Neuronal stem cell (in vitro differentiated cells): ENCODE measurements at regions not wholly inside any gene's neighbourhood (a gene's known extent, or its start where the extent isn't known, plus 50 kb on each side); places are given as distances from the start of the nearest gene placed in this dataset.

Experiments
- DNase-seq: peaks from one replicate; pipeline ENCODE4 v3.0.0-alpha.2; 2013; ENCODE audit warnings: low spot score
- H2AFZ ChIP-seq: one replicate; pipeline ENCODE4 v1.6.1; 2013; ENCODE audit warnings: mild to moderate bottlenecking, low read length, inconsistent platforms
- H2AK5ac ChIP-seq: 2 replicates; pipeline ENCODE4 v1.6.1; 2013; ENCODE audit warnings: low read depth, mild to moderate bottlenecking, inconsistent platforms, low read length, moderate library complexity, mixed read lengths
- H2BK120ac ChIP-seq: 2 replicates; pipeline ENCODE4 v1.6.1; 2013; ENCODE audit warnings: low read depth, mild to moderate bottlenecking, inconsistent platforms, low read length, moderate library complexity, mixed read lengths
- H2BK12ac ChIP-seq: one replicate; pipeline ENCODE4 v1.6.1; 2013; ENCODE audit warnings: low read length, inconsistent platforms
- H2BK15ac ChIP-seq: 2 replicates; pipeline ENCODE4 v1.6.1; 2013; ENCODE audit warnings: mild to moderate bottlenecking, low read length, inconsistent platforms, mixed read lengths
- H2BK5ac ChIP-seq: one replicate; pipeline ENCODE4 v1.6.1; 2013; ENCODE audit warnings: inconsistent platforms, mild to moderate bottlenecking, low read length, moderate library complexity
- H3K14ac ChIP-seq: one replicate; pipeline ENCODE4 v1.6.1; 2013; ENCODE audit warnings: low read length, inconsistent platforms
- H3K18ac ChIP-seq: 2 replicates; pipeline ENCODE4 v1.6.1; 2013; ENCODE audit warnings: low read length, inconsistent platforms
- H3K23ac ChIP-seq: 2 replicates; pipeline ENCODE4 v1.6.1; 2013; ENCODE audit warnings: low read depth, mild to moderate bottlenecking, mixed read lengths, low read length, inconsistent platforms; ENCODE audit not compliant: poor library complexity
- H3K27ac ChIP-seq: replicated peaks from 3 replicates; pipeline ENCODE4 v1.5.1; 2013; ENCODE audit warnings: low read length, inconsistent platforms
- H3K27me3 ChIP-seq, 3 experiments: 2 replicates each; pipeline ENCODE4 v1.6.1; 2013; ENCODE audit warnings: low read length in 3 of 3, mild to moderate bottlenecking in 2 of 3, inconsistent platforms in 1 of 3, low read depth in 1 of 3, mixed read lengths in 1 of 3, moderate library complexity in 1 of 3; ENCODE audit not compliant: control insufficient read depth in 3 of 3, insufficient read depth in 3 of 3
- H3K36me3 ChIP-seq, 2 donors: replicated peaks in 1 of 2; 2 replicates each; pipeline ENCODE4 v1.6.1; 2013; ENCODE audit warnings: low read length in 2 of 2; ENCODE audit not compliant: control insufficient read depth in 2 of 2, insufficient read depth in 2 of 2
- H3K4ac ChIP-seq: 2 replicates; pipeline ENCODE4 v1.6.1; 2013; ENCODE audit warnings: inconsistent platforms, mild to moderate bottlenecking, low read length, moderate library complexity
- H3K4me1 ChIP-seq, 2 donors: 1 replicate in 1 of 2; 2 replicates in 1 of 2; pipeline ENCODE4 v1.6.1; 2013; ENCODE audit warnings: low read length in 2 of 2, low read depth in 1 of 2; ENCODE audit not compliant: control insufficient read depth in 2 of 2, insufficient read depth in 1 of 2
- H3K4me2 ChIP-seq: one replicate; pipeline ENCODE4 v1.6.1; 2013; ENCODE audit warnings: mild to moderate bottlenecking, low read length, inconsistent platforms; ENCODE audit not compliant: insufficient read depth, poor library complexity, severe bottlenecking
- H3K4me3 ChIP-seq, 2 donors: 2 replicates each; pipeline ENCODE4 v1.5.1; 2013; ENCODE audit warnings: low read length in 2 of 2, mild to moderate bottlenecking in 2 of 2, inconsistent platforms in 1 of 2, moderate library complexity in 1 of 2
- H3K79me1 ChIP-seq: one replicate; pipeline ENCODE4 v1.6.1; 2013; ENCODE audit warnings: low read depth, mild to moderate bottlenecking, inconsistent platforms, low read length, moderate library complexity
- H3K9ac ChIP-seq: one replicate; pipeline ENCODE4 v1.6.1; 2013; ENCODE audit warnings: mild to moderate bottlenecking, low read depth, low read length, inconsistent platforms; ENCODE audit not compliant: poor library complexity
- H3K9me3 ChIP-seq, 2 donors: replicated peaks in 1 of 2; 2 replicates each; pipeline versions ENCODE3 to v1.6.1; 2013; ENCODE audit warnings: low read length in 2 of 2, mild to moderate bottlenecking in 2 of 2, inconsistent platforms in 1 of 2, low read depth in 1 of 2, mixed read lengths in 1 of 2, moderate library complexity in 1 of 2; ENCODE audit not compliant: control insufficient read depth in 2 of 2, insufficient read depth in 1 of 2
- H4K8ac ChIP-seq: one replicate; pipeline ENCODE4 v1.6.1; 2013; ENCODE audit warnings: low read depth, mild to moderate bottlenecking, inconsistent platforms, low read length, moderate library complexity
- H4K91ac ChIP-seq: one replicate; pipeline ENCODE4 v1.6.1; 2013; ENCODE audit warnings: low read length, low read depth, mild to moderate bottlenecking, inconsistent platforms; ENCODE audit not compliant: poor library complexity
- WGBS, 2 donors: extraction: QIAGEN DNeasy Blood & Tissue Kit; methylation state at CpG; one replicate each; pipeline ENCODE4 v1.1.7; 2013; ENCODE audit warnings: missing lambda C conversion rate in 2 of 2, mixed read lengths in 1 of 2; ENCODE audit not compliant: insufficient read length in 2 of 2, insufficient replicate concordance in 1 of 2; ENCODE audit errors: extremely low coverage in 2 of 2; 5-methylcytosine and 5-hydroxymethylcytosine counted together

GRCh38 chr2:160891353-160891740 lies 268.9 kb upstream of the TANK start:
- Histone ChIP-seq H3K14ac (no peak overlapping the region), H2BK12ac (no peak overlapping the region), H3K9ac (no peak overlapping the region), H3K23ac (no peak overlapping the region), H3K27me3 (no peaks in the 10 kb centered on the region), H2BK5ac (no peak overlapping the region), H3K4me2 (no peak overlapping the region), H4K8ac (no peak overlapping the region), H2AFZ (no peak overlapping the region), H3K79me1 (no peaks in the 10 kb centered on the region), H3K27ac (no peak overlapping the region), H3K4ac (no peak overlapping the region), H4K91ac (no peak overlapping the region), H3K4me1 (no peaks in the 10 kb centered on the region), H3K18ac (no peak overlapping the region), H3K4me3 (no peak overlapping the region), H3K36me3 (no peaks in the 10 kb centered on the region), H3K9me3 (peaks cover 0 to 3% of the 10 kb centered on the region in 2 donors), H2BK120ac (no peak overlapping the region), H2AK5ac (no peak overlapping the region), H2BK15ac (no peak overlapping the region)
- no CpG with 5 or more reads among the region's 6 CpGs for WGBS, 2 donors
- no peak for DNase-seq

DNA sequence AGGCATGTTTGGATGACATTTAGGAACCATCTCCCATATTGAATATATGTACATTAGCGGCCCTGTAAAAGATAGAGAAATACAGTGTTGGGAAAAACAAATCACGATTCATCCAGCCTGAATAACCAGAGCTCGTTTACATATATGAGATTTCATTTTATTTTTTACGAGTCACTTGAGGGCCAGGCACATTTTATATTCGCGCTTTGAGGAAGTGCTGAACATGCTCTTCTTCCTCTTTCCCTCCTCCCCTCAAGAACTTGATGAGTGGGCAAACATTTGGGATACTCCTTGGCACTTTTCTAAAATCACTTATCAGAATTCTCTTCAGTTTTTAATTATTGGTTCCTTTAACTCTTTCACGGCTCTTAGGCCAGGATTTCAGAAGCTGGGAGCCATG lies 268.0 kb upstream of the TANK start:
- WGBS, 2 donors: no CpG with 5 or more reads among the region's 7 CpGs
- no peak for DNase-seq

GRCh38 chr2:160893581-160893980 lies 266.6 kb upstream of the TANK start:
- Histone ChIP-seq H3K18ac (no peak overlapping the region), H3K4me2 (no peak overlapping the region), H3K27ac (no peak overlapping the region), H3K36me3 (no peaks in the 10 kb centered on the region), H2BK12ac (no peak overlapping the region), H3K9ac (no peak overlapping the region), H3K4ac (no peak overlapping the region), H3K9me3 (peaks cover 0 to 3% of the 10 kb centered on the region in 2 donors), H3K4me1 (peaks cover 0 to 2% of the 10 kb centered on the region in 2 donors), H2BK120ac (no peak overlapping the region), H3K14ac (no peak overlapping the region), H3K27me3 (no peaks in the 10 kb centered on the region), H2AK5ac (no peak overlapping the region), H3K79me1 (no peaks in the 10 kb centered on the region), H3K23ac (no peak overlapping the region), H4K8ac (no peak overlapping the region), H2BK5ac (peak overlapping the region; percentile 66), H3K4me3 (no peak overlapping the region), H4K91ac (no peak overlapping the region), H2BK15ac (no peak overlapping the region), H2AFZ (no peak overlapping the region)
- DNase-seq: no peak
- WGBS, 2 donors: no CpG with 5 or more reads among the region's 8 CpGs

More for the DNA sequence above, 268.0 kb upstream of the TANK start:
- Histone ChIP-seq H2BK12ac (no peak overlapping the region), H3K14ac (no peak overlapping the region), H2AK5ac (no peak overlapping the region), H3K9me3 (peaks cover 0 to 3% of the 10 kb centered on the region in 2 donors), H3K4me1 (no peaks in the 10 kb centered on the region), H3K9ac (no peak overlapping the region), H3K18ac (no peak overlapping the region), H3K4me3 (no peak overlapping the region), H2BK15ac (no peak overlapping the region), H4K91ac (no peak overlapping the region), H3K79me1 (no peaks in the 10 kb centered on the region), H3K4ac (no peak overlapping the region), H3K23ac (no peak overlapping the region), H3K4me2 (no peak overlapping the region), H3K36me3 (no peaks in the 10 kb centered on the region), H3K27ac (no peak overlapping the region), H2AFZ (no peak overlapping the region), H2BK5ac (no peak overlapping the region), H2BK120ac (no peak overlapping the region), H3K27me3 (no peaks in the 10 kb centered on the region), H4K8ac (no peak overlapping the region)

DNA sequence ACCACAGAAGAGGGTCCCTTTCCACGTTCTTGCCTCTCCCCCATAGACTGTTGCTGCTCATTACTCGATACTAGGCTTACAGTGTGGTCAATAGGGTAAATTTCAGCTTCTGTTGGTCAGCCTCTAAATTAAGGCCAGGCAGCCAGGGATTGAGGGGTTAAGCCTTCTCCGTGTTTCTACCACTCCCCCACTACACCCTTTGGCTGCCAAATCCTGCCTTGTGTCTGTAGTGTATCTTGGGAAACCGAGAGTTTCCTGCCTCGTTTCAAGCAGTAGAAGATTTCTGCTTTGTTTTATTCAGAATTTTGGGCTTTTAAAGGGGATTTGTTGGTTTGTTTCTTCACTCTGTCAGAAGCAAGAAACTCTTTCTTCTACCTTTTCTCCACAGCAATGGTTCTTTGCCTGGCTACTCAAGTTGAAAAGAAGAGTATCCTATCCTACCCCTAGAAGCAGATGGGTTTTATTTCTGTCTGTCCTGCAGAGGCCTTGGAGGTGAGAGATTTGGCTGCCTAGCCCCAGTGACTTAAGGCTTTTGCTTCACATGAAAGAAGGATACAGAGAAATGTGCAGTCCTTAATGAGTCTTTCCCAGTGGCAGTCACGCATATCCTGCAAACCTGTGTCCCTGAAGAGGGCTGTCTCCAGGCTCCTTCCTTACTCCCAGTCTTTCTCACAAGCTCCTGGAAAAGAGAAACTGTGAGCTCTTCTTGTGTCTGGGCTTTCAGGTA lies 261.5 kb upstream of the TANK start:
- Histone ChIP-seq H2AK5ac (no peak overlapping the region), H3K14ac (no peak overlapping the region), H2BK120ac (no peak overlapping the region), H3K9me3 (peaks cover 0 to 3% of the 10 kb centered on the region in 2 donors), H3K4me2 (no peak overlapping the region), H3K27ac (no peak overlapping the region), H3K18ac (no peak overlapping the region), H2BK15ac (no peak overlapping the region), H2AFZ (peak overlapping the region; percentile 63), H3K23ac (no peak overlapping the region), H3K9ac (no peak overlapping the region), H3K4me3 (no peak overlapping the region), H3K36me3 (no peaks in the 10 kb centered on the region), H2BK5ac (no peak overlapping the region), H2BK12ac (no peak overlapping the region), H3K79me1 (no peaks in the 10 kb centered on the region), H4K8ac (no peak overlapping the region), H3K27me3 (no peaks in the 10 kb centered on the region), H3K4me1 (peaks cover 4 to 8% of the 10 kb centered on the region in 2 donors), H3K4ac (no peak overlapping the region), H4K91ac (no peak overlapping the region)
- no CpG with 5 or more reads among the region's 6 CpGs for WGBS, 2 donors
- DNase-seq: no peak
